Stimulated activated CD4-positive, alpha-beta T cell treated with anti-CD3 and anti-CD28 coated beads, Interleukin-12 subunit alpha, Interleukin-12 subunit beta, amount 100 ng/mL, for 24 hours (primary cell): ENCODE measurements at regions not wholly inside any gene's neighbourhood (a gene's known extent, or its start where the extent isn't known, plus 50 kb on each side); places are given as distances from the start of the nearest gene placed in this dataset.
"Not testable (repeated sequence)": the region's sequence is repeated elsewhere in the genome, so short reads cannot be mapped to it uniquely, and the experiment has no call there.

Experiments
- DNase-seq, 2 experiments: peaks; one replicate each; pipeline ENCODE4 v3.0.0-alpha.2; 2020; ENCODE audit warnings: low read depth in 2 of 2

- not testable (repeated sequence) for DNase-seq
These were observed 672.6 kb downstream of the UQCRFS1 start for GRCh38 chr19:28540385-28540784.

GRCh38 chr19:28539759-28540158, 673.2 kb downstream of the UQCRFS1 start:
- no peak for DNase-seq

- not testable (repeated sequence) for DNase-seq
These were observed 674.4 kb downstream of the UQCRFS1 start for GRCh38 chr19:28538579-28538978.

- no peak for DNase-seq
These were observed 675.1 kb downstream of the UQCRFS1 start for GRCh38 chr19:28537896-28538295.

- no peak for DNase-seq
These were observed 675.9 kb downstream of the UQCRFS1 start for GRCh38 chr19:28537079-28537478.

- DNase-seq = no peak
These were observed 677.6 kb downstream of the UQCRFS1 start for GRCh38 chr19:28535352-28535775.

GRCh38 chr19:28534766-28535351, 678.1 kb downstream of the UQCRFS1 start:
- DNase-seq = no peak

GRCh38 chr19:28532765-28533341, 680.1 kb downstream of the UQCRFS1 start:
- no peak for DNase-seq

- no peak for DNase-seq
These were observed 681.0 kb downstream of the UQCRFS1 start for GRCh38 chr19:28531979-28532378.

- no peak for DNase-seq
These were observed 682.4 kb downstream of the UQCRFS1 start for GRCh38 chr19:28530406-28531035.

- DNase-seq = no peak
These were observed 686.9 kb downstream of the UQCRFS1 start for GRCh38 chr19:28526038-28526437.

- DNase-seq = no peak
These were observed 689.3 kb downstream of the UQCRFS1 start for GRCh38 chr19:28523619-28524018.

GRCh38 chr19:28522545-28522922, 690.4 kb downstream of the UQCRFS1 start:
- no peak for DNase-seq

- DNase-seq = no peak
These were observed 691.1 kb downstream of the UQCRFS1 start for GRCh38 chr19:28521614-28522544.

- no peak for DNase-seq
These were observed 691.9 kb downstream of the UQCRFS1 start for GRCh38 chr19:28520998-28521568.

GRCh38 chr19:28519952-28520861, 692.7 kb downstream of the UQCRFS1 start:
- DNase-seq = no peak

- no peak for DNase-seq
These were observed 693.7 kb downstream of the UQCRFS1 start for GRCh38 chr19:28519218-28519779.

GRCh38 chr19:28516415-28516872, 696.5 kb downstream of the UQCRFS1 start:
- no peak for DNase-seq

GRCh38 chr19:28514166-28514565, 698.8 kb downstream of the UQCRFS1 start:
- DNase-seq = no peak

GRCh38 chr19:28511655-28512054, 701.3 kb downstream of the UQCRFS1 start:
- DNase-seq = no peak
